Superior temporal gyrus (tissue), 1 donor: ENCODE measurements at regions not wholly inside any gene's neighbourhood (a gene's known extent, or its start where the extent isn't known, plus 50 kb on each side); places are given as distances from the start of the nearest gene placed in this dataset.

Source experiments
- DNase-seq: peaks from one replicate; pipeline ENCODE4 v3.0.0-alpha.2; 2016; ENCODE audit errors: extremely low spot score

- peak; percentile 17 for DNase-seq
Observed at GRCh38 chr1:108050911-108051629, 86.1 kb upstream of the VAV3 start.

GRCh38 chr1:108050158-108050557, 85.2 kb upstream of the VAV3 start:
- no peak for DNase-seq

GRCh38 chr1:108049178-108049819, 84.3 kb upstream of the VAV3 start:
- peak; percentile 42 for DNase-seq

GRCh38 chr1:108048301-108049177, 83.6 kb upstream of the VAV3 start:
- no peak for DNase-seq

- no peak for DNase-seq
Observed at GRCh38 chr1:108047085-108047484, 82.1 kb upstream of the VAV3 start.

- no peak for DNase-seq
Observed at GRCh38 chr1:108046026-108046425, 81.0 kb upstream of the VAV3 start.

GRCh38 chr1:108045460-108045859, 80.5 kb upstream of the VAV3 start:
- no peak for DNase-seq

- no peak for DNase-seq
Observed at GRCh38 chr1:108044318-108044717, 79.3 kb upstream of the VAV3 start.

GRCh38 chr1:108043707-108044106, 78.7 kb upstream of the VAV3 start:
- no peak for DNase-seq

GRCh38 chr1:108042610-108043009, 77.6 kb upstream of the VAV3 start:
- DNase-seq: no peak

- no peak for DNase-seq
Observed at GRCh38 chr1:108041360-108042142, 76.6 kb upstream of the VAV3 start.

- DNase-seq: no peak
Observed at GRCh38 chr1:108038653-108039236, 73.8 kb upstream of the VAV3 start.

GRCh38 chr1:108036796-108037562, 72.0 kb upstream of the VAV3 start:
- no peak for DNase-seq

GRCh38 chr1:108034396-108034795, 69.4 kb upstream of the VAV3 start:
- no peak for DNase-seq

- no peak for DNase-seq
Observed at GRCh38 chr1:108033550-108033951, 68.6 kb upstream of the VAV3 start.

GRCh38 chr1:108028841-108029388, 63.9 kb upstream of the VAV3 start:
- DNase-seq: no peak

- DNase-seq: no peak
Observed at GRCh38 chr1:108027389-108027788, 62.4 kb upstream of the VAV3 start.

GRCh38 chr1:108017698-108018097, 52.7 kb upstream of the VAV3 start:
- DNase-seq: no peak

GRCh38 chr1:108016451-108016920, 51.5 kb upstream of the VAV3 start:
- DNase-seq: peak; percentile 46
